ENCODE measurements at regions not wholly inside any gene's neighbourhood (a gene's known extent, or its start where the extent isn't known, plus 50 kb on each side); places are given as distances from the start of the nearest gene placed in this dataset.

DNA sequence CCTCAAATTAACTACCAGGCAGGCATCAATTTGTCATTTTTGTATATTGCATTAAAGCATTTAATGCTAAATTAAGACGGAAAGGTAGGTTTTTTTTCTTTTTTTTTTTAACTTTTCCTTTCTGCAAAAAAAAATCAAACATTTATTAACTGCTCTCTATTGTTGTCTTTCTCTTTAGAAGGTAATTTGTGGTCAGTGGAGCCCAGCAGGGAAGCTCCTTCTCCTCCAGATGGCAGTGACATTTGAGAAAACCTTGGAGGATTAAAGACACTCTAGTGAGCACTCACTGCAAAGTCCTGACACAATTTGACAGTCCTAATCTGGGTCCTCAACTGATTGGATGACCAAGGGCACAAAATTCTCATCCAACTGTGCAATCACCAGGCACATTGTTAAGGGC, 102.4 kb downstream of the SLIT2 start:
- peak; percentile 78 for DNase-seq

DNA sequence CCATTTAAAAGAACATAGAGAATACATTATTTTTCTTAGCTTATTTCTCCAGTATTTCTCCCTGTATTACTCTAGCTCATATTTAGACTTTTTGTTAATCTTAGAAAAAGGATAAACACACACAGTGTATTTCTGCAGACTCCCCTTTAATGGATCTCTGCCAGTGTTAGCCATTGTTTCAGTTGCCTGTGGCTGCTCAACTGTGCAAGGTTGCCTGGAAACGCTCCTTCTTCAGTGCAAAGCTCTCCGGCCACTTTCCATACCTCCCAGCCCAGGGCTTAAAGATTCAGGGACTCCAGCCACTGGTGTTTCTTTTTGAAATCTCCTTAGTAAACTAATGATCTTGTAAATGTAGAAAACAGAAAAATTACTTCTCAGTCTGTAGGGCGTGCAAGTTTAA, 104.9 kb downstream of the SLIT2 start:
- DNase-seq: peak; percentile 42

GRCh38 chr4:20358110-20358509, 106.4 kb downstream of the SLIT2 start:
- DNase-seq: no peak

GRCh38 chr4:20359692-20360091, 108.0 kb downstream of the SLIT2 start:
- DNase-seq: no peak

GRCh38 chr4:20362148-20362547, 110.4 kb downstream of the SLIT2 start:
- DNase-seq: no peak

- DNase-seq: no peak
These were observed 113.3 kb downstream of the SLIT2 start for GRCh38 chr4:20364969-20365368.

DNA sequence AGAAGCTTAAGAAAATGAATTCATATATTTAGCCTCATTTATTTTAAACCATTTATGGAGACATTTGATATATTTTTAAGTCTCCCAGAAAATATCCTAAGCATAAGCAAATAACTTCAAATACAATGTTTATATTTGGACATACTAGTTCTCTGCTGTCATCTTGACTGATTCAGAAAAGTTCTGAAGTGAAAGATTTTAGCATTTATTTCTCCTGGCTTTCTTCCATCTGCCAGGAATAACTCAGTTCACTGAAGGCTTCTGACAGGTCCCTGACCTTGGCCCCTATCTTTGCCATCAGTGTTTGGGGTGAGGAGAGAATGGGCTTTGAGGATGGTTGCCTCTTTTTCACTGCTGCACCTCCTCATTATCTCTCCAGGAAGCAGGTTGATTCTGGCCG, 115.7 kb downstream of the SLIT2 start:
- DNase-seq: no peak

- no peak for DNase-seq
These were observed 117.2 kb downstream of the SLIT2 start for GRCh38 chr4:20368926-20369325.

- DNase-seq: no peak
These were observed 118.6 kb downstream of the SLIT2 start for GRCh38 chr4:20370274-20370673.

DNA sequence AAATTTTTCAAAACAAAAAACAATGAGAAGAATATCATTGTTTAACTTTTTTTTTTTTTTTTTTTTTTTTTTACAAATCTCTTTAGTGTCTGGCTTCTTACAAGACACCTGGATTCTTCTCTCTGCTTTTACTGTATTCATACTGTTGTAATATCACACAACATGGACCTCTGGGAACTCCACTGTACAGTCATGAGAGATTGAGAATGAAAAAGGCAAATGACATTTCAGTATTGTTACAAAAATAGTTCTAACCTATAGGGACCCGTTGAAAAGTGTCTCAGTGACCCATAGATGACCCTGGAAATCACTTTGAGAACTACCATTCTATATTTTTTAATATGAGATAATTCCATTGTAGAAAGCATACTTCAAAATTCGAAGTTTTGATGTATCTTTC, 124.4 kb downstream of the SLIT2 start:
- no peak for DNase-seq

GRCh38 chr4:20378181-20378580, 126.5 kb downstream of the SLIT2 start:
- no peak for DNase-seq

- DNase-seq: no peak
These were observed 129.3 kb downstream of the SLIT2 start for GRCh38 chr4:20381005-20381404.

- no peak for DNase-seq
These were observed 131.6 kb downstream of the SLIT2 start for GRCh38 chr4:20383283-20383682.

DNA sequence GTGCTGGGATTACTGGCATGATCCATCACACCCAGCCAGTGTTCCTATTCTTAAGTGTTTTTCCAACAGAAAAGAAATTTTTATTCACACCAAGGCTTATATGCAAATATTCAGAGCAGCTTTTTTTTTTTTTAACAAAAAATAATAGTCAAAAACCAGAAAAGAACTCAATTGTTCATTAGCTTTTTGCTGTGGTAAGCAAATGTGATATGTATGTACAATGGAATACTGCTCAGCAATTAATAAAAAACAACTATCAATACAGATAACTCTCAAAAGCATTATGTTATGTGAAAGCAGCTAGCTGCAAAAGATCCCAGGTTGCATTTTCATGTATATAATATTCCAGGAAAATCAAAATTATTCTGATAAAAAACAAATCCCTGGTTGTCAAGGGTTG, 132.3 kb downstream of the SLIT2 start:
- no peak for DNase-seq

DNA sequence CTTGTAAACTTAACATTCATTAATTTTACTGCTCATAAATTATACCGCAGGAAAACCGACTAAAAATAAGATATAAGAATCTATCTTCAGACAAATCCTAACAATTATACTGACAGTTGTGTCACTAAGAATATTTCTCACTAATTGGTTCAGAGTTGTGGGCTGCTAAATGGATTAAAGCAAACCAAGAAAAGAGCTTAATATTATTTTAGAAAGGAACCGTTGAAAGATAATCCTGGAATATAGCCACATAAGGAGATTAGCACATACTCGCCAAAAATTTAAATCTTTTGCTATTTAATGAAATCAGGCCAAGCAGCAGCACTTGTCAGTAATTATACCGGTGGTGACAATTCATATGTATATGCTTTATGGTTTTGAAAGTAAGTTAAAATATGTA, 132.8 kb downstream of the SLIT2 start:
- DNase-seq: no peak

DNA sequence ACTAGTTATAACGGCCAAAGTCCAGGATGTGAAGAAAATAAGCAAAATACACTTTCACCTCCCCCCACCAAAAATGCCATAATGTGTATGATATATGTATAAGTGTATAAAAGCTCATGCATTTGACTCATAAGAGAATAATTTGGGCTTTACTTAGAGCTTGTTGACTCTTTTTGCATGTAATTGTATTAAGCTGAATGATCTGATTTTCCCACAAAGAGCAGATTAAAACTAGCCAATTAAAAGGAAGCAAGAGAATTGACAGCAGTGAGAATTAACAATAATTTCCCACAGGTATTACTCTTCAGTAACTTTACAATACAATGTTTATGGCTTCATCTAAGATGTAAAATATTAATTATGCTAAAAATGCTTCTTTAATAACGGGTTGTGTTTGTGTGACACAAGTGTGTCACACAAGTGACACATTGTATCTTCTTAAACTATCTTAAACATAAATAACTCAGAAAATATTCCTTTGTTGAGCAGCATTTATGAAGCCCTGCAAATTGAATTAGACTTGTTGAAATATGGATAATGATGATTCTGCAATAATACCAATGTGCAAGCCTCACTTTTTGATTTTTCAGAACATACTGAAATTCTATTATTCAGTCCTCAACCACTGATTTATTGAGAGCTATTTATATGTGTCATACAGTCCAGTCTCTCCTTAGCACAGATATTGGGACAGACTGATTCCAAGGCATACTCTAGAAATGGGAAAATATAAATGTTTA, 134.5 kb downstream of the SLIT2 start:
- no peak for DNase-seq

DNA sequence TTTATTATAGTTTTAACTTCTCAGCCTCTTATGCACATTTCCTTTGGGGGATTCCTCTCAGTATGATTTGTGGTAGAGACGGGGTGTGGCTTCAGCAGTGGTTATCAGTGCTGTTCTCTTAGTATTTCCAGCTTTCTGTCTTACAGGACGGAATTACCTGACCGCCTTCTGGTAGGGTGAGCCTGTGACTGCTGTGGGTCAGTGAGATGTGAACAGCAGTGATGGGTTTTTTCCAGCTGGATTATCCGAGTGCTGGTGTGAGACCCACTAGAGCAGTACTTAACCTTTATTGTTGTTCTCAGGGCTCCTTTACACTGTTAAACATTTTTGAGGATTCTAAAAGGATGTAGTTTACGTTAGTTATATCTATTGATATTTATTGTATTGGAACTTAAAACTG, 135.2 kb downstream of the SLIT2 start:
- no peak for DNase-seq

GRCh38 chr4:20391198-20391597, 139.5 kb downstream of the SLIT2 start:
- DNase-seq: no peak

DNA sequence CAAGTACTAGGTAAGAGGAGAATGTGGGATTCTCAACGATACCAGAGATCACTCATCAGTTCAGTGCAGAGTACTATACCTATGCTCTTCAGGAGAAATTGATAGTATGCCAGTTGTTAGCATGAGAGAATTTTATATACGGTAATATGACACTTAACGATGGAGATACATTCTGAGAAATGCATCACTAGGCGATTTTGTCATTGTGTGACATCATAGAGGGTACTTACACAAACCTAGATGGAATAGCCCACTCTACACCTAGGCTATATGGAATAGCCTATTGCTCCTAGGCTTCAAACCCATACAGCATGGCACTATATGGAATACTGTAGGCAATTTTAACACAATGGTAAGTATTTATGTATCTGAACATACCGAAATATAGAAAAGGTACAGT, 140.2 kb downstream of the SLIT2 start:
- DNase-seq: no peak

DNA sequence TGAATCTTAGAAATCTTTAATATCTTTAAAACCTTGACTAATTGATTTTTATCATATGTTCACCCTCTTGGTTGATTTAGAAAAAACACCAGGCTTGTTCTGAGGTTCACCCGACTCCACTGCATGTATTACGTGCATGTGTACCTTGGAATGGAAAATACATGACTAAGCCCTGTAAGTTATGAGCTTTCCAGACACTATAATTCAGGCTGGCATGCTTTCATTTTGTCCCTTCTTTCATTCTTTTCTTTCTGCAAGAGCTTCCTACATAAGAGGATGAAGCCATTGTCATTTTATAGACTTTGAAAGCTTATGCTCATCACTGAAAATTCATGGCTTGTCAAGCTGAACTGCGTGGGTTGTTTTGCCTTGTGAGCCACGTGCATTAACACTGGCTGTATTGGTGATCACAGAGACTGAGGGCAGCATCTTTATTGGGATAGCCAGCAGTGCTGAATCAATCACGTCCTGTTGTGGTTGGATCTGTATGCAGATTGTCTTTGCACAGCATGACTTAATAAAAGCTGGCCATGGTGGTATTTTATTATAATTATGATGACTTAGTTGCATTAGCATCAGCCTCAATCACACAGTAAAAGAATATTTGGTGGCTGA, 141.9 kb downstream of the SLIT2 start:
- DNase-seq: no peak

GRCh38 chr4:20394512-20394911, 142.8 kb downstream of the SLIT2 start:
- no peak for DNase-seq

DNA sequence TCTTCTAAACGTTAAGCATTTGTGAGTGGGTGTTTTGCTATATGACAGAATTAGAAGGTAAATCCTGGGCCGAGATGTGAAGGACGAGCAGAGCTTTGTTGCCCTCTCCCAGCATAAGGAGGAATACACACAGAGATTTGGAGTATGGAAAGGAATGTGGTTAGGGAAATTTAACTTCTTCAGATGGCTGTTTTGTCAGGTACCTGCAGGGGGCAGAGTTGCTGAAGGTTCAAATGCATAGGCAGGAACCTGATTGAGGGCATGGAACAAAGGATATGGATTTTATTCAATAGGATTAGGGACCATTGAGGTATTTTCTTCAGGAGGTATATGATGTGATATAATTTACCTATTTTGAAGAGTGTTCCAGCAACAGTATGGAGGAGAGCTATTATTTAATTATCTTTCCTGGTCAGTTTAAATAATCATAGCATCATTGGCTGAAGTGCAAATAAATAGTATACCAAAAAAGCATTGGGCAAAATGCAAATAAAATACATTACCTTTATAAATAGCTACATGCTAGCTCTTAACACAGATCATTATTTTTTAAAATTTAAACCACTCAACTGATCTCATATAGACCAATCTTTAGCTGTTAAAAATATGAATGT, 143.6 kb downstream of the SLIT2 start:
- no peak for DNase-seq

DNA sequence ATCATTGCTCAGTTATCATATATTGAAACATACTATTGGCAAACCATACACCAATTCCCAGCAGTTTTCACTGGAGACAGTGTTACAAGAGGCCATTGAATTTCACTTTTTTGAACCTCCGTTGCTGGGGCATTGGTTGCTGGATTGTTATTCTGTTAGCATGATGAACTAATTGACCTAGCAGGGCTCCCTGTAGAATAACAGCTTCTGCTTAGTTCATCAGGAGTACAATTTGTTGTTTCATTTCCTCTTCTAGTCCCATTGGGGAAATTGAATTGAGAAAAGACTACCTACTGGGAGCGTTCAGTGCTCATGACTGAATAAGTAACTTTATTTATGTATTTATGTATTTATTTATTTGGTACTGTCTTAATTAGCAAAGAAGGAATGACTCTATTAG, 151.6 kb downstream of the SLIT2 start:
- no peak for DNase-seq

DNA sequence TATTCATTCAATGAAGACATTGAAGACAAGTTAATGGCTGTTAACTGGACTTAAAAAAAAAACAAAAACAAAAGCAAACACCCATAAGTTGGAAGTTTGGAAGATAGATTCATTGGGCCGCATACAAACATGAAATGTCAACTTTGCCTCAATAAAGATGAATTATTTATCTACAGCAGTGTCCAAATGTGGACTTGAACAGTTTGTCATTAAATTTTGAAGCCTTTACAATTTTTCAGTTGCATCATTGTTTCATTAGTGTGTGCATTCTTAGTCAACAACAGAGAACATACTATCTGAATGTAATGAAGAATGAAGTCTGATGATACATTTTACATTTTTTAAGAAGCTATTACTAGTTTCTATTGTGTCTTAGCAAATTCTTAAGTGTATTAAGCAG, 152.1 kb downstream of the SLIT2 start:
- DNase-seq: no peak

DNA sequence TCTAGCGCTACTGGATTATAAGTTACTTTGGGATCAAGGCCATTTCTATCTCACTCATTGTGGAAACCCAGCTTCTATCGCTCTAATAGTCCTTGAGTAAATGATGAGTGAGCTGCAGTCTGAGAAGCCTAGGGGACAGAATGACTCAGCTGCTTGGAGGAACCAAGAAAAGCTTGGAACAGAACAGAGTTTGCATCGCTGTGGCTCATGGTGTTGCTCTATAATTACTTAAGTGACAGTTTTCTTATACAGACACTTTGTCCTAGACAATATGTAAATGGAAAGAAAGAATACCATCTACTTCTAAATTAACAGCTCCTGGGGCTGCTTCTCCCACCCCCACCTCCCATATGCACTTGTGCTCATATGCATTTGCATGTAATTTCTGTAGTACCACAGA, 156.9 kb downstream of the SLIT2 start:
- DNase-seq: no peak
